ENCODE measurements at regions not wholly inside any gene's neighbourhood (a gene's known extent, or its start where the extent isn't known, plus 50 kb on each side); places are given as distances from the start of the nearest gene placed in this dataset.

DNA sequence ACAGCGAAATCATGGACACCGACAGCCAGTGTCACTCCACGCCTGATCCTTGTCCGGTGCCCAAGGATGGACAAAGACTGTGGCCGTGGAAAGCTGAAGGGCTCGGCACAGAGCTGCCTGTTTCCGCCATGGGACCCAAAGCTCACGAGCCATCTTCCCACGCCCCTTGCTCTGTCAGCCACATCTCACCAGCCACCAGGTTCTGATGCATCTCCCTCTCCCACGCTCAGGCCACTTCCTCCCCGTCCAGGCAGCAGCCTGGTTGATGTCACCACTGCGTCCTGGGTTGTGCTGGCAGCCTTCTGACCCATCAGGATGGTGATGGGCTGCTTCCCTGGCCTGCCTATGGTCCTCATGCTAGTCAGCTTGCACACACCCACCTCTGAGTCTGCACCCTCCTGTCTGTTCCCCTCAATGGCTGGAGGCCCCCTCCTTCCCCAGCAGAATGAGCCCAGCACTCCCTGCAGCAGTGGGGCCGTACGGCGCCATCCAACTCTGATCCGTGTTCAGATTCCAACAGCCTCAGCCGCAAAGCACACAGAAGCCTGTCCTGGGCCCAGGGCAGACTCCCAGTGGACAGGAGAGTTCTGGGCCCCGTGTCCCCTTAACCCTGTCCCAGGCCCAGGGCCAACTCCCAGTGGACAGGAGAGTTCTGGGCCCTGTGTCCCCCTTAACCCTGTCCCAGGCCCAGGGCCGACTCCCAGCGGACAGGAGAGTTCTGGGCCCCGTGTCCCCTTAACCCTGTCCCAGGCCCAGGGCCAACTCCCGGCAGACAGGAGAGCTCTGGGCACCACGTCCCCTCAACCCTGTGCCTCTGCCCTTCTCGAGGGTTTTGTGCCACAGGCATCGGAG lies 259.5 kb downstream of the BRD1 start:
- DNase-seq (ENCODE audit: low spot score): peak; percentile 73
- intact Hi-C loops (cut with DNase I): no loop called here

DNA sequence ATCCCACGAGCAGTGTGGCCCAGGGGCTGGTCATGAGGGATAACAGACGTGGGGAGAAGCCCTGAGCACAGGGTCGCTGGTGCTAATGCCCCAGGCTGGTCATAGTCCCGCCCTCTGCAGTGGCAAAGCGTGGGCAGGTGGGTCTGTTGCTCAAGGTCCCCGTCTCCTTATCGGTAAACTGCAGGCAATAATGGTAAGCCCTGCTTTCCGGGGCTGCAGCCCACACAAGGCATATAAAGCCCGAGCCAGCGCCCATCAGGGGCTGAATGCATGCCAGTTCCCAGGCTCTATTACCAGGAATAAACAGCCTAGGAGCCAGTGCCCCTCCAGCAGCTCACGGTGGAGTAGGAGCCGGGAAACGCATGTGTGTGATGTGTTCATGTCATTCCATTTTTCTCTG lies 261.0 kb downstream of the BRD1 start:
- peak; percentile 62 for DNase-seq (ENCODE audit: low spot score)
- intact Hi-C loops (cut with DNase I): no loop called here

GRCh38 chr22:49566141-49566541 lies 261.5 kb downstream of the BRD1 start:
- intact Hi-C loops (cut with DNase I): no loop called here
- DNase-seq (ENCODE audit: low spot score): peak; percentile 69

DNA sequence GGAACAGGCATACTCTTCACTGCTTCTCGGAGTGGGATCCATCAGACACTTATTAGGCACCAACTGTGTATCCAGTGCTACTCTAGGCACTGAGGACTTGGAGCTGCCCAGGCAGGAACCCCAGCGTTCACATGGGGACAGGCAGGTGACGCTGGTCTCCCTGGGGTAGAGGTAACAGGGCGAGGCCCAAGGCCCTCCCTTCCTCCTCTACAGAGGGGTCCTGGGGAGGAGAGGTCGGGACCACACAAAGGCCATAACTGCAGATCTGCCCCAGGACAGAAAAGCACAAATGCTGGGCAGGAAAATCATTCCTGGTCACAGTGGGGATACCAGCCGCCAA lies 262.2 kb downstream of the BRD1 start:
- no peak for DNase-seq (ENCODE audit: low spot score)
- intact Hi-C loops (cut with DNase I): no loop called here

GRCh38 chr22:49564666-49565515 lies 262.8 kb downstream of the BRD1 start:
- intact Hi-C loops (cut with DNase I): no loop called here
- peak; percentile 57 for DNase-seq (ENCODE audit: low spot score)

DNA sequence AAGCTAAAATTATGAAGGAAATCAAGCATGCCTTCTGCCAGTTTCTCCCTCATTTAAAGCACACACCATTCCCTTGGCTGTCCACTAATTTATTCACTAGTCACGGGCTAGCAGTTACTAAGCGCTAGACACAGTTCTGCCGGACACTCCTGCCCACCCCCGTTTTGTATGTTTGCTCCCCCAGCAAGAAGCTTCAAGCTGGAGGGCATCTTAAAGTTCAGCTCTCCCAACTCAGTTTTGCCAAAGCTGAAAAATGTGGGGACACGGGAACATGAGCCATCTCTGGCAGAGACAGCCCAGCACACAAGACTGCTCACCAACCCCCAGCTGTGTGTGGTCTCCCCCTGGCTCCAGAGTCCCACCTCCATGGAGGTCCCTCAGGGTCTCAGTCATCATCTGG lies 263.6 kb downstream of the BRD1 start:
- intact Hi-C loops (cut with DNase I): no loop called here
- no peak for DNase-seq (ENCODE audit: low spot score)

GRCh38 chr22:49562685-49563249 lies 264.9 kb downstream of the BRD1 start:
- no peak for DNase-seq (ENCODE audit: low spot score)
- intact Hi-C loops (cut with DNase I): no loop called here

GRCh38 chr22:49561976-49562375 lies 265.7 kb downstream of the BRD1 start:
- intact Hi-C loops (cut with DNase I): no loop called here
- DNase-seq (ENCODE audit: low spot score): peak; percentile 8

- DNase-seq (ENCODE audit: low spot score): peak; percentile 15
- intact Hi-C loops (cut with DNase I): no loop called here
These were observed 266.3 kb downstream of the BRD1 start for GRCh38 chr22:49561338-49561737.

GRCh38 chr22:49555526-49555925 lies 272.1 kb downstream of the BRD1 start:
- intact Hi-C loops (cut with DNase I): no loop called here
- DNase-seq (ENCODE audit: low spot score): peak; percentile 24

- DNase-seq (ENCODE audit: low spot score): peak; percentile 69
- intact Hi-C loops (cut with DNase I): no loop called here
These were observed 272.9 kb downstream of the BRD1 start for GRCh38 chr22:49554741-49555140.

GRCh38 chr22:49554296-49554625 lies 273.4 kb downstream of the BRD1 start:
- DNase-seq (ENCODE audit: low spot score): peak; percentile 66
- intact Hi-C loops (cut with DNase I): no loop called here

DNA sequence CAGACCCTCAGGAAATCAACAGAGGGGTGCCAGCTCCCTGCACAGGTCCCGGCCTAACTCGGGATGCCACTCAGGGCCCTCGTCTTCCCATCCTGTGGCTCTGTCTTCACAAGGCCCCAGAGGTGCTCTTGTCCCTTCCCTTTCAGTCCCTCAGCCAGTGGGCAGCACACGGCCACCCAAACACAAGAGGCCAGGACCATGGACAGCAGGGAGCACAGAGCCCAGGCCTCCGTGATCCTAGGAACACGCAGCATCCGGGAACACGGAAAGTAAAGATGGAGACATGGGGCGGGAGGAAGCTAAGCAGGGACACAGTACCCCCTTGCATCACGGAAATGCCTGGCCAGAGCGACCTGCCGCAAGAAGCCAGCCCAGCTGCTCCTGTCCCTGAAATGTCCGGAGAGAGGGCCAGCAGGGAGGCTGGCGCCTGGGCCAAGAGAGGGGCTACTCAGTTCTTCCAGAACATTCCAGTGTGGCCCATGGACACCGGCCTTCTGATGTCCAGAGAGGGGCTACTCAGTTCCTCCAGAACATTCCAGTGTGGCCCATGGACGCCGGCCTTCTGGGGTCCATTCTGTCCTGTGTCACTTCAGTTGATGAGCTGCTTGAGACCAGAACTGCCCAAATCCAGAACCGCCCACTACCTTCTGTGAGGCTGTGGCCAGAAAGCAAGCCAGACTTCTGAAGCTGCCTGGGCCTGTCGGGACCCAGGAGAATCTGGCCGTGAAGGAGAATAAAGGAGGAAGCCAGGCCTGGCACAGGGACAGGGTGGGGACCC lies 274.0 kb downstream of the BRD1 start:
- intact Hi-C loops (cut with DNase I): no loop called here
- DNase-seq (ENCODE audit: low spot score): peak; percentile 67

DNA sequence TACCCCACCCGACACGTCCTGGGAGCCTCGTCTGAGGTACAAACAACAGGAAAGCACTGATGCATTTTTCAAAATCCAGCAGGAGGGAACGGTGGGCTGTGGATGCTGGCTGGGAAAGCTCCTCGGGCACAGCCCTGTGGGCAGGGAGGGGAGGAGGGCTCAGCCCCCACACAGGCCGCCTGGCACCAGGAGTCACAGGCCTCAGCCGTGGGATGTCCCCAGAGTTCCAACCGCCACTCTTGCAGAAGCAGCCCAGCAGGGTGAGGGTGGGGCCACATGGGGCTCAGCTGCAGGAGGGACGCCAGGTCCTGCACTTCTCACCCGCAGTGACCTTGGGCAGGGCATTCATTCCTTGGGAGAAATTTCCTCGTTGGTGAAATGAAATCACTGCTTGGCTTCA lies 274.6 kb downstream of the BRD1 start:
- intact Hi-C loops (cut with DNase I): no loop called here
- peak; percentile 36 for DNase-seq (ENCODE audit: low spot score)

- DNase-seq (ENCODE audit: low spot score): peak; percentile 58
- intact Hi-C loops (cut with DNase I): no loop called here
These were observed 275.6 kb downstream of the BRD1 start for GRCh38 chr22:49551897-49552614.

GRCh38 chr22:49551446-49551845 lies 276.2 kb downstream of the BRD1 start:
- intact Hi-C loops (cut with DNase I): no loop called here
- DNase-seq (ENCODE audit: low spot score): peak; percentile 68

GRCh38 chr22:49550766-49551362 lies 276.8 kb downstream of the BRD1 start:
- intact Hi-C loops (cut with DNase I): no loop called here
- peak; percentile 30 for DNase-seq (ENCODE audit: low spot score)

DNA sequence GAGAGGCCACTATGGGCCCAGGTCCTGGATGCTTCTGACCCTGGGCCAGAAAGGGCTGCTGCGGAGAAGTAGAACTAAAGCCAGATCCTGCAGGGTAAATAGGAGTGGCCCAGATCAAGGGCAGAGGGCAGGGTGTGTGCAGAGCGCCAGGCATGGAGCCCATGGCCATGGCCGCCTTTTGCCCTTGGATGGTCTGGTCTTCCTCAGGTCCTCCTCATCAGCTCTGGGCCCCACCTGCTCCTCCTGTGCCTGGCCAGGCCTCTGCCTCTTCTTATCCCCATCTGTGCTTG lies 277.6 kb downstream of the BRD1 start:
- intact Hi-C loops (cut with DNase I): no loop called here

More for the DNA sequence above, 277.6 kb downstream of the BRD1 start:
- DNase-seq (ENCODE audit: low spot score): peak; percentile 64
